K562 (cell line): ENCODE measurements at regions not wholly inside any gene's neighbourhood (a gene's known extent, or its start where the extent isn't known, plus 50 kb on each side); places are given as distances from the start of the nearest gene placed in this dataset.

ENCODE experiments used
- BCOR ChIP-seq: fragments of 450-650 bp; IDR thresholded peaks from 2 replicates; pipeline ENCODE4 v1.6.1; 2016
- BDP1 ChIP-seq: IDR thresholded peaks from 3 replicates; pipeline ENCODE4 v1.6.1; 2011; ENCODE audit not compliant: insufficient read length, insufficient read depth
- BRD4 ChIP-seq: fragments of 200-600 bp; sonication (generic); IDR thresholded peaks from 2 replicates; pipeline ENCODE4 v1.6.1; 2017; ENCODE audit warnings: inconsistent platforms
- BRD9 ChIP-seq: fragments of 450-650 bp; IDR thresholded peaks from 2 replicates; pipeline ENCODE4 v1.6.1; 2018; ENCODE audit warnings: low read depth; ENCODE audit not compliant: partially characterized antibody
- CC2D1A ChIP-seq: fragments of 450-650 bp; IDR thresholded peaks from 2 replicates; pipeline ENCODE4 v1.6.1; 2017; ENCODE audit warnings: mild to moderate bottlenecking
- FOXK1 ChIP-seq: sonication (generic); formaldehyde crosslinking; IDR thresholded peaks from 2 replicates; pipeline ENCODE4 v1.8.0; 2022; ENCODE audit warnings: missing genetic modification reagents, mild to moderate bottlenecking, borderline replicate concordance
- GATA2 ChIP-seq: sonication (generic); formaldehyde crosslinking; IDR thresholded peaks from 2 replicates; pipeline ENCODE4 v1.4.0; 2020; ENCODE audit warnings: mild to moderate bottlenecking, missing genetic modification reagents
- HDAC2 ChIP-seq: fragments of 450-650 bp; IDR thresholded peaks from 2 replicates; pipeline ENCODE4 v1.6.1; 2016; ENCODE audit warnings: mild to moderate bottlenecking
- HOMEZ ChIP-seq: fragments of 250-450 bp; sonication (Bioruptor Pico); IDR thresholded peaks from 2 replicates; pipeline ENCODE4 v1.4.0; 2020; ENCODE audit warnings: mild to moderate bottlenecking, moderate library complexity
- KAT2B ChIP-seq: IDR thresholded peaks from one replicate; pipeline ENCODE4 v1.6.1; 2012; ENCODE audit warnings: low read depth, mild to moderate bottlenecking, control low read depth, inconsistent platforms, low read length, moderate library complexity
- MAFK ChIP-seq: IDR thresholded peaks from 2 replicates; pipeline ENCODE4 v1.6.1; 2011; ENCODE audit warnings: low read length, improper control_type of control experiment
- NFIC ChIP-seq: fragments of 450-650 bp; IDR thresholded peaks from 2 replicates; pipeline ENCODE4 v1.6.1; 2017; ENCODE audit warnings: mild to moderate bottlenecking, inconsistent platforms
- NFRKB ChIP-seq: fragments of 450-650 bp; IDR thresholded peaks from 2 replicates; pipeline ENCODE4 v1.6.1; 2016; ENCODE audit warnings: low read depth
- POLR2G ChIP-seq: fragments of 200-400 bp; formaldehyde crosslinking; IDR thresholded peaks from 2 replicates; pipeline ENCODE4 v1.6.1; 2017; ENCODE audit warnings: low read depth, mild to moderate bottlenecking, antibody characterized with exemption, low read length, moderate library complexity
- RAD21 ChIP-seq, 2 experiments: fragments of 250-450 bp in 1 of 2; fragments of 450-650 bp in 1 of 2; sonication (Bioruptor Pico) in 1 of 2; formaldehyde crosslinking in 1 of 2; IDR thresholded peaks in 1 of 2; conservative IDR thresholded peaks in 1 of 2; 2 replicates each; pipeline versions ENCODE4 v1.4.0 to v1.8.0; 2020 to 2022; ENCODE audit warnings: mild to moderate bottlenecking in 2 of 2, moderate library complexity in 1 of 2
- RCOR1 ChIP-seq, 2 experiments: IDR thresholded peaks; 2 replicates each; pipeline ENCODE4 v1.6.1; 2012; ENCODE audit warnings: low read depth in 2 of 2, low read length in 2 of 2, borderline replicate concordance in 1 of 2, improper control_type of control experiment in 1 of 2
- RNF2 ChIP-seq: sonication (generic); IDR thresholded peaks from 2 replicates; pipeline ENCODE4 v1.6.1; 2016
- SPI1 ChIP-seq: IDR thresholded peaks from 2 replicates; pipeline ENCODE4 v1.6.1; 2011; ENCODE audit warnings: low read depth, low read length, control low read depth, borderline replicate concordance
- TOE1 ChIP-seq, 2 experiments: fragments of 450-650 bp in 1 of 2; sonication (generic) in 1 of 2; formaldehyde crosslinking in 1 of 2; IDR thresholded peaks; 2 replicates each; pipeline versions ENCODE4 v1.7.1 to v1.8.0; 2016 to 2022; ENCODE audit warnings: borderline replicate concordance in 2 of 2, mild to moderate bottlenecking in 2 of 2, antibody characterized with exemption in 1 of 2, inconsistent platforms in 1 of 2, low read depth in 1 of 2, missing genetic modification reagents in 1 of 2, moderate library complexity in 1 of 2
- ZFX ChIP-seq: sonication (generic); formaldehyde crosslinking; IDR thresholded peaks from 2 replicates; pipeline ENCODE4 v1.8.0; 2022; ENCODE audit warnings: mild to moderate bottlenecking, missing genetic modification reagents, moderate library complexity
- ZNF311 ChIP-seq: fragments of 250-450 bp; sonication (Bioruptor Pico); IDR thresholded peaks from 2 replicates; pipeline ENCODE4 v1.4.0; 2020; ENCODE audit warnings: mild to moderate bottlenecking, moderate library complexity
- ZNF408 ChIP-seq: fragments of 250-450 bp; sonication (Bioruptor Pico); IDR thresholded peaks from 2 replicates; pipeline ENCODE4 v1.4.0; 2020; ENCODE audit warnings: low read depth, mild to moderate bottlenecking, moderate library complexity
- TF ChIP-seq, protein P1 (sequence below), 2 experiments: fragments of 200-800 bp in 1 of 2; sonication (Bioruptor generic) in 1 of 2; sonication (generic) in 1 of 2; formaldehyde crosslinking in 1 of 2; IDR thresholded peaks in 1 of 2; conservative IDR thresholded peaks in 1 of 2; 2 replicates each; pipeline versions ENCODE4 v1.5.0 to v1.6.1; 2016 to 2020; ENCODE audit warnings: missing compliant biosample characterization in 1 of 2, missing genetic modification characterization in 1 of 2, missing genetic modification reagents in 1 of 2

DNA sequence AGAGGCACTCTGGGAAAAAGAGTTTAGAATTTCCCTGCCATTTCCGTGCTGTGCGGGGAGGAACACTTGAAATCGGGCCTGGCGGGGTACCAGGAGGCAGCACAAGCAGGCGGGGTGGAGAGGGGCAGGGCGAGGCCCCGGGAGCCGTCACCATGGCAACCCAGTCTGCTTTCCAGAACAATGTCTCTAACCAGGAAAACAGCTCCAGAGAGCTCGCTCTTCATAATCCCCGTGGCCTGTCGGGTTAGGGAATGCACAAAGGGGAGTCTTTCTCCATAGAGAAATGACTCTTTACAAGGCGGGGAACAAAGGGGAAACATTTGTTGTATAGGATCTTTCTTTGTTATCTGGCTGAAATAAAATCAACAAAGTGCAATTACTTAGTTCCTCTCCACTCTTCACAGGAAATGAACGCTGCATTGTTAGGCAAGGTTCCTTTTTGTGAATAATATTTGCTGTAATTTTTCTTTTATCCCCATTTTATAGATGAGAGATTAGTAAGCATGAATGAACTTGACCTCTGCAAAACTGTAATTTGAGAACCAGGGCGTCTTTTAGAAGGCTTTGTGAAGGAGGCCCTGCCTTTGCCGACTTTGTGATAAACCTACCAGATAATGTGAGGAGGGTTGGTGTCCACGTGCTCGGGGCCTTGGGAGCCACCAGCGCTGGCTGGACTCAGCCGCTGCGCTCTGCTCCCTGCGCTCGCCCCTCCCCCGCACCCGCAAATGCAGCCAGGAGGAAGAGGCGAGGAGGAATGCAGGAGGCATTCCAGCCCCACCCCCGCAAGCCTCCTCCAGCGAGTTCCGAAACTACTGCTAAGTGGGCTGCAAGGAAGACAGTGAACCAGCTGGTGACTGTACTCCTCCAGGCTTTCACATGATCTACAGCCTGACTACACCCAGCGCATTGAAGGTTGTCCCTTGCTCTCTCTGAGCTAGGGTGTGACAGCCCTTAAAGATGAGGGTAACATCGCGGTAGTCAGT, 105.2 kb upstream of the ATF7IP start (continued):
- TF ChIP-seq KAT2B (peak; percentile 54), ZFX (CRISPR knock-in tag) (peak; percentile 78), BRD4 (peak; percentile 8; the same call in 1 of the 2 replicates), ZNF311 (CRISPR knock-in tag) (0 out of 2 replicates have a peak, but pooled peaks have one; percentile 14), SPI1 (0 out of 2 replicates have a peak, but pooled peaks have one; percentile 10), RCOR1 (IDR thresholded peaks at IDR 0.05; ENCODE audit: borderline replicate concordance in 1 of 2, low read depth in 2 of 2, low read length in 2 of 2) (0 out of 4 replicates have a peak, but pooled peaks of 1 of the 2 experiments have one; percentile 3), MAFK (no peak), HDAC2 (0 out of 2 replicates have a peak, but pooled peaks have one; percentile 18), ZNF408 (no peak), FOXK1 (CRISPR knock-in tag) (no peak), CC2D1A (peak; percentile 10; the same call in 1 of the 2 replicates), HOMEZ (no peak), BCOR (0 out of 2 replicates have a peak, but pooled peaks have one; percentile 41), RAD21 (CRISPR knock-in tag; conservative IDR thresholded peaks at IDR 0.05 in 1 of 2, IDR thresholded peaks at IDR 0.05 in 1 of 2) (peak; percentile 18 to 19; a peak in 2 of 4 replicates), NFIC (no peak), BDP1 (no peak), RNF2 (peak; percentile 94; the same call in 1 of the 2 replicates), POLR2G (peak; percentile 36; the same call in 1 of the 2 replicates), TOE1 (IDR thresholded peaks at IDR 0.05; ENCODE audit: borderline replicate concordance) (0 out of 2 replicates have a peak, but pooled peaks have one; percentile 33), TOE1 (CRISPR knock-in tag; IDR thresholded peaks at IDR 0.05; ENCODE audit: borderline replicate concordance, low read depth) (no peak), NFRKB (peak; percentile 51; the same call in 1 of the 2 replicates), GATA2 (CRISPR knock-in tag) (peak; percentile 50; the same call in 1 of the 2 replicates), BRD9 (no peak)
- TF ChIP-seq, protein P1, sequence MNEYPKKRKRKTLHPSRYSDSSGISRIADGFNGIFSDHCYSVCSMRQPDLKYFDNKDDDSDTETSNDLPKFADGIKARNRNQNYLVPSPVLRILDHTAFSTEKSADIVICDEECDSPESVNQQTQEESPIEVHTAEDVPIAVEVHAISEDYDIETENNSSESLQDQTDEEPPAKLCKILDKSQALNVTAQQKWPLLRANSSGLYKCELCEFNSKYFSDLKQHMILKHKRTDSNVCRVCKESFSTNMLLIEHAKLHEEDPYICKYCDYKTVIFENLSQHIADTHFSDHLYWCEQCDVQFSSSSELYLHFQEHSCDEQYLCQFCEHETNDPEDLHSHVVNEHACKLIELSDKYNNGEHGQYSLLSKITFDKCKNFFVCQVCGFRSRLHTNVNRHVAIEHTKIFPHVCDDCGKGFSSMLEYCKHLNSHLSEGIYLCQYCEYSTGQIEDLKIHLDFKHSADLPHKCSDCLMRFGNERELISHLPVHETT (CRISPR knock-in tag; conservative IDR thresholded peaks at IDR 0.05 in 1 of 2, IDR thresholded peaks at IDR 0.05 in 1 of 2), result peak in 1 of 2 experiments; percentile 65; a peak in 1 of 4 replicates
